Heart right ventricle (tissue), 16 donors: ENCODE measurements at regions not wholly inside any gene's neighbourhood (a gene's known extent, or its start where the extent isn't known, plus 50 kb on each side); places are given as distances from the start of the nearest gene placed in this dataset.

Experiments used
- ATAC-seq, 8 donors: fragments of 200-7000 bp; cut with Tn5 transposase; one replicate each; pipeline ENCODE4 v1.9.1; 2020; ENCODE audit warnings: mild to moderate bottlenecking in 8 of 8, moderate library complexity in 8 of 8, moderate number of reproducible peaks in 1 of 8
- DNase-seq, 2 donors: peaks; one replicate each; pipeline ENCODE4 v3.0.0-alpha.2; 2020
- H3K27ac ChIP-seq, 10 donors: fragments of 200-600 bp; sonication (generic) in 2 of 10; one replicate each; pipeline versions ENCODE4 v1.5.0 to v1.8.0; 2020 to 2022; ENCODE audit warnings: mild to moderate bottlenecking in 3 of 10
- H3K27me3 ChIP-seq, 7 donors: fragments of 200-600 bp; one replicate each; pipeline ENCODE4 v1.8.0; 2021 to 2022; ENCODE audit warnings: mild to moderate bottlenecking in 2 of 7
- H3K36me3 ChIP-seq, 9 donors: fragments of 200-600 bp; sonication (generic) in 1 of 9; one replicate each; pipeline versions ENCODE4 v1.5.0 to v1.8.0; 2020 to 2022; ENCODE audit warnings: mild to moderate bottlenecking in 2 of 9
- H3K4me1 ChIP-seq, 9 donors: fragments of 200-600 bp; sonication (generic) in 1 of 9; one replicate each; pipeline versions ENCODE4 v1.5.0 to v1.8.0; 2020 to 2022; ENCODE audit warnings: mild to moderate bottlenecking in 4 of 9
- H3K4me3 ChIP-seq, 10 donors: fragments of 200-600 bp; sonication (generic) in 2 of 10; one replicate each; pipeline versions ENCODE4 v1.5.0 to v1.8.0; 2020 to 2022; ENCODE audit warnings: mild to moderate bottlenecking in 7 of 10, moderate library complexity in 2 of 10
- H3K9me3 ChIP-seq, 11 donors: fragments of 200-600 bp in 10 of 11; sonication (generic) in 2 of 11; one replicate each; pipeline versions ENCODE4 v1.5.0 to v1.8.0; 2013 to 2022; ENCODE audit warnings: mild to moderate bottlenecking in 2 of 11, control low read depth in 1 of 11, moderate library complexity in 1 of 11
- WGBS, 2 donors: extraction: QIAGEN DNeasy Blood & Tissue Kit; methylation state at CpG; one replicate each; pipeline ENCODE4 v1.1.7; 2013; ENCODE audit warnings: inconsistent platforms in 1 of 2; 5-methylcytosine and 5-hydroxymethylcytosine counted together
- intact Hi-C, 10 donors: fragments of 100-400 bp; cut with DNase I; formaldehyde crosslinking; loops; one replicate each; pipeline versions ENCODE4 v1.11.1 to v1.14.2; 2022
- TF ChIP-seq, protein P1 (sequence below), 9 donors: fragments of 200-600 bp; sonication (generic) in 2 of 9; IDR thresholded peaks; one replicate each; pipeline versions ENCODE4 v1.5.0 to v1.8.0; 2021 to 2022; ENCODE audit warnings: antibody characterized with exemption in 9 of 9, mild to moderate bottlenecking in 5 of 9, moderate library complexity in 1 of 9
- donor health status: Arrhythmogenic right ventricular cardiomyopathy.
- donor health status: ischemic (EF 13 %, LVEDD 7.1; RV severe dilation, severe dysfunction).
- donor health status: healthy with polysubstance abuse.
- donor health status: DM: no; HTN: yes; CAD: no.
- donor health status: DM: no; HTN: no; CAD: no.
- donor health status: ischemic (EF 25% LVEDD 6.9; RV normal size, moderate dysfunction).
- donor health status: ischemic (EF 25% LVEDD 5.7; RV mildly dilated, moderate dysfunction).
- donor health status: healthy.
- donor health status: DM: yes; HTN: yes; CAD: no.
- donor health status: Ischemic cardiomyopathy.
- donor health status: ischemic (EF 35%, LVEDD 5.7; RV mildly dilated, moderate dysfunction).
- donor health status: nonischemic (EF 11% LVEDD 7.7; RV severe dilation, severe dysfunction).
- donor health status: DM: yes; HTN: yes; CAD: no.
- donor health status: PGD.
- donor health status: ischemic (EF 29% LVEDD 5.4; RV normal size, mild dysfunction).
- donor health status: nonischemic (EF 23%, LVEDD 6.1; RV moderate dilation, normal function).

DNA sequence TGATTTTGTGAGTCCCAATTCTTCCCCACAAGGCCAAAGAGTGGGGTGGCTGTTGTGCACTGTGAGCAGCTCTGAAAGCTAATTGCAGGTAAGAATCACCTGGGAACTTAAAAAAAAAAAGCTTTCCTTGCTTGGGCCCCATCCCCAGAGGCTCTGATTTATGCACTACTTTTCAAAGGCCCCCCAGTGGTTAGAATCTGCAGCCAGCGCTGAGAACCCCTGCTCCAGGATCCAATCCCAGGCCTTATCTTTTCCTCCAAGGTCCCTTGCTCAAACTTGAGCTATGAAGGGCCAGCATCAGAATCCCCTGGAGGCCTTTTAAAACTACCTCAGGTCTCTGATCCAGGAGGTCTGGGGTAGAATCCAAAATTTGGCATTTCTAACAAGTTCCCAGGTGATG lies 156.8 kb downstream of the UXS1 start:
- peaks cover 0 to 4% (median 0%) of the 10 kb centered on the region in 11 donors for H3K9me3 ChIP-seq
- intact Hi-C loops: loop anchor here in 1 of 10 donors (10.0 kb wide), 1 partner anchor 262 kb away; no protein-coding TSS in a partner anchor
- no peaks in the 10 kb centered on the region for H3K27me3 ChIP-seq
- H3K36me3 ChIP-seq: no peaks in the 10 kb centered on the region
- H3K27ac ChIP-seq: no peak overlapping the region
- H3K4me1 ChIP-seq: peaks cover 0 to 15% (median 6%) of the 10 kb centered on the region in 9 donors
- WGBS, 2 donors: 52 to 61% methylated on average over 1 of the region's 1 CpG
- no peak overlapping the region for H3K4me3 ChIP-seq
- ATAC-seq (no peak), DNase-seq (no peak)
- TF ChIP-seq, protein P1, sequence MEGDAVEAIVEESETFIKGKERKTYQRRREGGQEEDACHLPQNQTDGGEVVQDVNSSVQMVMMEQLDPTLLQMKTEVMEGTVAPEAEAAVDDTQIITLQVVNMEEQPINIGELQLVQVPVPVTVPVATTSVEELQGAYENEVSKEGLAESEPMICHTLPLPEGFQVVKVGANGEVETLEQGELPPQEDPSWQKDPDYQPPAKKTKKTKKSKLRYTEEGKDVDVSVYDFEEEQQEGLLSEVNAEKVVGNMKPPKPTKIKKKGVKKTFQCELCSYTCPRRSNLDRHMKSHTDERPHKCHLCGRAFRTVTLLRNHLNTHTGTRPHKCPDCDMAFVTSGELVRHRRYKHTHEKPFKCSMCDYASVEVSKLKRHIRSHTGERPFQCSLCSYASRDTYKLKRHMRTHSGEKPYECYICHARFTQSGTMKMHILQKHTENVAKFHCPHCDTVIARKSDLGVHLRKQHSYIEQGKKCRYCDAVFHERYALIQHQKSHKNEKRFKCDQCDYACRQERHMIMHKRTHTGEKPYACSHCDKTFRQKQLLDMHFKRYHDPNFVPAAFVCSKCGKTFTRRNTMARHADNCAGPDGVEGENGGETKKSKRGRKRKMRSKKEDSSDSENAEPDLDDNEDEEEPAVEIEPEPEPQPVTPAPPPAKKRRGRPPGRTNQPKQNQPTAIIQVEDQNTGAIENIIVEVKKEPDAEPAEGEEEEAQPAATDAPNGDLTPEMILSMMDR (IDR thresholded peaks at IDR 0.05): no peak

DNA sequence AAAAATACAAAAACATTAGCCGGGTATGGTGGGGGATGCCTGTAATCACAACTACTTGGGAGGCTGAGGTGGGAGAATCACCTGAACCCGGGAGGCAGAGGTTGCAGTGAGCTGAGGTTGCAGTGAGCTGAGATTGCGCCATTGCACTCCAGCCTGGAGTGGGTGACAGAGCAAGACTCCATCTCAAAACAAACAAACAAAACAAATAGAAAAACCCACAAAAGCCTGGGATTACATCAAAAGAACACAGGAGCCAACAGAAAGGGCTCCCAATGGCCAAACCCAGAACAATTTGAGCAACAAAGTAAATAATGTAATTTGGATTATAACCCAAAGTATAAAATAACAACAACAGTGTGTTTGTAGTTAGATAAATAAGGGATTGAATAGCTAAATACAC lies 159.8 kb downstream of the UXS1 start:
- Histone ChIP-seq H3K9me3 (peaks cover 0 to 4% (median 0%) of the 10 kb centered on the region in 11 donors), H3K4me1 (peaks cover 6 to 43% (median 25%) of the 10 kb centered on the region in 9 donors), H3K4me3 (no peak overlapping the region), H3K27ac (no peak overlapping the region), H3K27me3 (no peaks in the 10 kb centered on the region), H3K36me3 (no peaks in the 10 kb centered on the region)
- DNase-seq (no peak), ATAC-seq (no peak)
- WGBS, 2 donors: 78 to 84% methylated on average over 3 of the region's 3 CpGs
- intact Hi-C loops: loop anchor here in 1 of 10 donors (10.0 kb wide), 1 partner anchor 260 kb away; no protein-coding TSS in a partner anchor
- TF ChIP-seq, protein P1 (IDR thresholded peaks at IDR 0.05): no peak

DNA sequence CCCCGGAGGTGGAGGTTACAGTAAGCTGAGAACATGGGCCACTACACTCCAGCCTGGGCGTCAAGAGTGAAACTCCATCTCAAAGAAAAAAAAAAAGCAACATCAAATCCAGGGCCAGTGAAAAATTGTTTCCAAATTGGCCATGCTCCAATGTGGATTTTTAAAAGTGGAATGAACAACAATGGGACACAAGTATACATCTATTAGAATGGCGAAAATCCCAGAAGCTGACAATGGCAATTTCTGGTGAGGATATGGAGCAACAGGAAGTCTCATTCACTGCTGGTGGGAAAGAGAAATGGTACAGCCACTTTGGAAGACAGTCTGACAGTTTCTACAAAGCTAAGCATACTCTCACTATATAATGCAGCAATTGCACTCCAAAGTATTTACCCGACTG lies 161.4 kb downstream of the UXS1 start:
- 70 to 79% methylated on average over 4 of the region's 4 CpGs for WGBS, 2 donors
- ATAC-seq: peak in 1 of 8 donors; percentile 13
- Histone ChIP-seq H3K4me3 (no peak overlapping the region), H3K9me3 (peaks cover 0 to 4% (median 0%) of the 10 kb centered on the region in 11 donors), H3K27me3 (no peaks in the 10 kb centered on the region), H3K4me1 (peaks cover 6 to 49% (median 28%) of the 10 kb centered on the region in 9 donors), H3K36me3 (no peaks in the 10 kb centered on the region), H3K27ac (peak overlapping the region in 2 of 10 donors; percentile 24 to 88)
- TF ChIP-seq, protein P1 (IDR thresholded peaks at IDR 0.05): no peak
- intact Hi-C loops: loop anchor here in 2 of 10 donors (2.0 to 10.0 kb wide), 2 partner anchors 32 to 258 kb away; a partner anchor contains a TSS
- peak in 1 of 2 donors; percentile 23 for DNase-seq

DNA sequence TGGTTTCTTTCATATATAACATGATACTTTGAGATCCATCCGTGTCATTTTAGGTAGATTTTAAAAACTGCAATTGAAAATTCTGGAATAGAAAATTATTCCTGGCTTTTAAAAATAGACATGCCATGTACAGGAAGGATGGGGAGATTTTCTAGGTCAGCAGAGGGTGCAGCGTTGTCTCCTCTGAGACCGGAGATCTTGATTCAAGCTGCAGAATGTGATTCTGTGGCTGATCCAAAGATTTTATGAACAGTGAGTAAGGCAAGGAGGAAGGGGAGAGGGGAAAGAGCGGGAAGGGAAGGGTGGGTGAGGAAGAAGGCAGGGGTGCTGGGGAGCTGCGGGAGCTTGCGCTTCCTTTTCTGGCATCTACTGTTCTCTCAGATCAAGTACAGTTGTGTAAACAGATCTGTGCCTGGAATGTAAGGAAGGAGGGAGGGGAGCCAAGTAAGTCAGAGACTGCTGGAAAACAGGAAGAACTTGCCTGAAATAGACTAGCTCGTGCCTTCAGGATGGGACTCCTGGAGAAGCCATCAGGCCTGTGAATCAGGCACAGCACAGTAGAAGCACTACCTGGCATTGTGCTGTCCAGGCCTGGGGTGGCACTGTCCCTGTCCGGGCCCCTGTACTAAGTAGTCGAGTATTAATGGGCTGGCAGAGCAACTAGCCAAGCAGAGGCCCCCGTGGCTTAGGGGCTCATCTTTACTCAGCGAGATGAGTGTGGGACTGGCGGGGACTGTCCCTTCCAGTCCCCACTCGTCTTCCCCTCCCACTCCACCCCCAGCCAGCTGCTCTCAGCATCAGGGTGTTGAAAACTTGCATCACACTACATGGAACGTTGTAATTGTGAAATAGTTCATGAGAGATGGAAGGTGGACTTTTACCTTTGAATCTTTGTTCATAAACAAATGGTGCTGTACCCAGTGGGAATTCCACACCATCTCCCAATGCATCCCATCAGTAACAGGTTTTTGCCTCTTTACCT lies 163.5 kb downstream of the UXS1 start:
- Histone ChIP-seq H3K4me1 (peaks cover 6 to 64% (median 34%) of the 10 kb centered on the region in 9 donors), H3K9me3 (peaks cover 0 to 4% (median 0%) of the 10 kb centered on the region in 11 donors), H3K36me3 (no peaks in the 10 kb centered on the region), H3K27me3 (no peaks in the 10 kb centered on the region), H3K4me3 (peak overlapping the region in 1 of 10 donors; percentile 14), H3K27ac (peak overlapping the region; percentile 58 to 88 (median 78))
- peak; percentile 85 to 91 (median 90) for ATAC-seq
- TF ChIP-seq, protein P1 (IDR thresholded peaks at IDR 0.05): no peak
- DNase-seq: peak; percentile 36 to 76
- intact Hi-C loops: loop anchor here in 1 of 10 donors (10.0 kb wide), 1 partner anchor 256 kb away; no protein-coding TSS in a partner anchor
- 31 to 32% methylated on average over 14 of the region's 14 CpGs for WGBS, 2 donors
